ENCODE measurements at regions not wholly inside any gene's neighbourhood (a gene's known extent, or its start where the extent isn't known, plus 50 kb on each side); places are given as distances from the start of the nearest gene placed in this dataset.

- TF ChIP-seq FOXP2 (optimal IDR thresholded peaks at IDR 0.05; ENCODE audit: control extremely low read depth, extremely low read length, insufficient read depth) (no peak), POLR2AphosphoS5 (IDR thresholded peaks at IDR 0.05; ENCODE audit: borderline replicate concordance, low read depth, low read length) (no peak), EZH2 (IDR thresholded peaks at IDR 0.05) (no peak)
These were observed 87.1 kb upstream of the TNFAIP3 start for GRCh38 chr6:137779982-137780381.
